NCI-H1105 treated with DMSO at 0.1 percent for 48 hours (cell line): ENCODE measurements at regions not wholly inside any gene's neighbourhood (a gene's known extent, or its start where the extent isn't known, plus 50 kb on each side); places are given as distances from the start of the nearest gene placed in this dataset.

Source experiments
- DNase-seq: peaks from one replicate; lab custom pipeline; 2025; lab: John Stamatoyannopoulos, UW

DNA sequence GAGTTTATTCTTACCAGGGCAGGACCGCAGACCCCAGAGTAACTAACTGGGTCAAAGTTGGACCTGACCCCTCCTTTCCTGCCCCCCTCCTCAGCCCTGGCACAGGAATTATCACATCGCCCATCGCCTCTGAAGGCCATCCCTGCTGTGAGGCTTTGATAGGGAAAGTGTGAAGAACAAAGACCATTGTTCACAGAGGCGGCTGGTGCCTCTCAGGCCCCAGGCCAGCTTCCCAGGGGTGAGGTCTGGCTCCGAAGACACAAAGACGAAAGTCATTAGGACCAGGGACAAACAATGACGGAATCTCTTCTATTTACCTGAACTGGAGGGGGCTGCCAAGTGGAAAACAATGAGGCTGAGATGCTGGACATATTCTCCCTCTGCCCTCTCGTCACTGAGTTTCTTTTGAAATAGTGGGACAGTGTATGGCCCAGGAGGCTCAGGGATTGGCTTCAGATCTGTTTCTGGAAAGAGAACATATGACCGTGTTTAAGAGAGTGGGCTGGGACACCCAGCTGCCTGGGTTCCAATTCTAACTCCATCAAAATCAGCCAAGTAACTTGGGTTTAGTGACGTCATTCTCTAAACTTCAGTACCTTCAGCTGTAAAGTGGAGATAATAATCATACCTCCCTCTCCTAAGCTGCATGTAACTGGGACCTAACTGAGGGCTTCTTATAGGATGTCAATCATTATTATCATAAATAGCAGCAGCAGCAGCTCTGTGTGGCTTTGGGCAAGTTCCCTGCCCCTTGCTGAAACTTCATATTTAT lies 769.4 kb downstream of the MED13L start:
- DNase-seq = no peak

DNA sequence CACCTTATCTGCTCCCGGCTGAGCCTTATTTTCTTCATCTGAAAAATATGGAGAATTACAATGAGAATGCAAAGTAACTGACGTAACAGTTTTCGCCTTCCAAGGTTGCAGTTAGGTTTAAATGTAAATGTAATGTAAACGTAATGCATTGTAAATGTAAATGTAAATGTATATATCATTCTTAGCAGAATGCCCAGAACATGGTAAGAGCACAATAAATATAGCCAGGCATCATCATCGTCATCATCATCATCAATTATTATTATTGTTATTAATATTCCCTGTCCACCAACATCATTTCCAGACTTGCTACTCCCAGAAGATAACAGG lies 770.0 kb downstream of the MED13L start:
- no peak for DNase-seq

DNA sequence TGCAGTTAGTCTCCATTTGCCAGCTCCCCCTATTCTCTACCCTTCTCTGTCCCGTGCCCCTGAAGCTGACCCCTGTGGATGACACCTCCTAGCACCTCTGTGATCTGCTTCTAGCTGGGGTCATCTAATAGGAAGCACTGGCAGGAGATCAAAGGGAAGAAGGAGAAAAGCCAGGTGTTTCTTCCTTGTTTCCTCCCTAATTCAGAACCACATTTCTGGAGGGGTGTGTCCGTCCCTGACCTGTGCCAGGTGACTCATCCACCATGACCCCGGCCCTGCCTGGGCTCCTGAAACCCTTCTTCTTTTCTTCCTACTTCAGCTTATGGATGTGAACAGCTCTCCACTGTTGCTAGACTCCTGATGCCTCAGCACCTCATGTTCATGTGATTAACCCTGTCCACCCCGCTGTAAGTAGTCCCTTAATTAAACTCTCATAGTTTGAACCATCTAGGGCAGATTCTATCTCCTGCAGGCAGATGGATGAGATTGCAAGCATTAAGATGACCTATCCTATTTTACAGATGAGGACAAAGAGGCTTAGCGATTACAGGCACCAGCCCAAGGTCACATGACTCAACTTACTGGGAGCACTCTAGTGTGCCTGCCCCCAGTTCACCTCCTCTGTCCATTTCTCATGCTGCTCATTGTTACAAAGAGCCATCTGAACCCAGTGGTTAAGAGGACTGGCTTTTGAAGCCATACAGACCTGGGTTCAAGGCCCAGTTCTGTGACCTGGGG lies 770.5 kb downstream of the MED13L start:
- no peak for DNase-seq

DNA sequence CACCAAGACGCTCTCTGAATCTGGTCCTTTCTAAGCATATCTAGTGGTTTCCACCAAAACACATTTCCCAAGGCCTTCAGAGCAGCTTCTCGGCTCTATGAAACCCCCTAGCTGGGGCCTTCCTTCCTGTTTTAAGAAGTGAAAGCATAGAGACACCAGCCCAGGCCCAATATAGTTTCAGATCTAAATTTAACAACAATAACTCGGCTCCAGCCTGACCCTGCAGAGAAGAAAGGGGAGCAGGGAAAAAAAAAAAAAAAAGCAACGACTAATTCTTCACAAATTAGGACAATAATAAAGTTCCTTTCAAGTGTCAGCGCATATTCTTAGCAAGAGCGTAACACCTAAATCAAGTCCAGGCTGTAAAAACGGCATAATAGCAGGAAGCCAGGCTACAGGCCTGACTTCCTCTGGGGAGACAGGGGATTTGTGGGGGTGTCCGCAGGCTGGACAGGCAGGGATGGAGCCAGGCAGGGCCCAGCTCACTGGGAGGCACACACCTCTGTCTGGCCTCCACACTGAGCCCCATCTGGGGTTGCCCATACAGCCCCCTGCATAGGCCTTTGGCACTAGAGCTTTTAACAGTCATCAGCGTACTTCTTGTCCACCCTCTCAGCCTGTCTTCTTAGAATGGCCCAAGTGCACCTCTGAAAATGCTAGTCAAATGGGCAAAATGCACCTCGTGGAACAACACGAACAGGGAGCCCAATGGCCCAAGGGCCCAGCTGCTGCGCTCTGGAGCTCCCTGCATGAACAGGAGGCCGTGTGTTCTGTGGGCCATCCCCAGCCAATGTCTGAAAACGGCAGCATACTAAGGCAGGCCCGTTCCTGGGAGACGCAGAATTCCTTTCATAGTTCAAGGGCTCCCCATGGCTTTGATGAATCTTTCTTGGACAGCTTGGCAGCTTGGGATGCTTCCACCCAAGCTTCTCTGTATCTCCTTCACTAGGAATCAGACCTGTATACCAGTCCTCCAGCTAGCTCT lies 772.9 kb downstream of the MED13L start:
- DNase-seq = no peak

DNA sequence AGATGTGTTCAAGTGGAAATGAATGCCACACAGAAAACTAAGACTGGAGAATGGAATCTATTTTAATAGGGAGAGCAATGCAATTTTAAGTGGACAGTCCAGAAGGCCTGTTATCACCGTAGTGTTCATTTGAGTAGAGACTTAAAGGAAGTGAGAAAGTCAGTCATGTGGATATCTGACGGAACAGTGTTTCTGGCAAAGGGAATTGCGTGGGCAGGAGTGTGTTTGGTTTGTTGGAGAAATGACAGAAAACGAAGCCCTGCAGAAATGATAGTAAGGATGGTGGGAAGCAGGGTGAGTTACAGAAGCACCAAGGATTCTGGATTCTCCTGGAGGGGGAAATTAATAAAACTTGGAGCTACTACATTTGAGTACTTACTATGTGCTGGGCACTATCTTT lies 776.6 kb downstream of the MED13L start:
- DNase-seq = no peak

DNA sequence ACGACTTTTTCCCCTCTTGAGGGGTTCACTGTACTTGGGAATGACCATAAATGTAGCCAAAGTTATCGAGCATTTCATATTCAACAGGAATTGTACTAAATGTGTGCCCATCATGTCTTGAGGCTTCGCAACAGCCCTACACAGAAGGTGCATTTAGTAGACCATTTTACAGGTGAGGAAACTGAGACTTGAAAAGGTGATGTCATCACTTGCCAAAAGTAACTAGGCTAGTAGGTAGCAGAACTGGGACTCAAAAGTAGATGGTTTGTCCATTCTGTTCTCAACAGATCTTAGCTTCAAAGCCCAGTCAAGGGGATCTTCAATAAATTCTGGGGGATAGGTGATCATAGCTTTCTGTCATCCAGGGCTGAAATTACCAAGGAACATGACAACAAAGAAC lies 782.2 kb downstream of the MED13L start:
- no peak for DNase-seq

DNA sequence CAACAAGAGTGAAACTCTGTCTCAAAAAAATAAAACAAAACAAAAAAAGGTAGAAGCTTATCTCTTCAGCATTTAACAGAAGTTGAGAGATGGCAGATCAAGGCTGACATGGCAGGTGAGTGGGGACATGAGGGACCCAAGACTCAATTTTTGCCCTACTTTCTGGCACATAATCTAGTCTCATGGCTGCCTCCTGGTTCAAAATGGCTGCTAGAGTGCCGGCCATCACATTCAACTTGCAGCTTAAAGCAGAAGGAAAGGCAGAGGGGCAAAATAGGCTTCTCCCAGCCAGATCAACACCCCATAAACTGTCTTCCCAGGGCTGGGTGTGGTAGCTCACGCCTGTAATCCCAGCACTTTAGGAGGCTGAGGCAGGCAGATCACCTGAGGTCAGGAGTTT lies 784.9 kb downstream of the MED13L start:
- DNase-seq = no peak

DNA sequence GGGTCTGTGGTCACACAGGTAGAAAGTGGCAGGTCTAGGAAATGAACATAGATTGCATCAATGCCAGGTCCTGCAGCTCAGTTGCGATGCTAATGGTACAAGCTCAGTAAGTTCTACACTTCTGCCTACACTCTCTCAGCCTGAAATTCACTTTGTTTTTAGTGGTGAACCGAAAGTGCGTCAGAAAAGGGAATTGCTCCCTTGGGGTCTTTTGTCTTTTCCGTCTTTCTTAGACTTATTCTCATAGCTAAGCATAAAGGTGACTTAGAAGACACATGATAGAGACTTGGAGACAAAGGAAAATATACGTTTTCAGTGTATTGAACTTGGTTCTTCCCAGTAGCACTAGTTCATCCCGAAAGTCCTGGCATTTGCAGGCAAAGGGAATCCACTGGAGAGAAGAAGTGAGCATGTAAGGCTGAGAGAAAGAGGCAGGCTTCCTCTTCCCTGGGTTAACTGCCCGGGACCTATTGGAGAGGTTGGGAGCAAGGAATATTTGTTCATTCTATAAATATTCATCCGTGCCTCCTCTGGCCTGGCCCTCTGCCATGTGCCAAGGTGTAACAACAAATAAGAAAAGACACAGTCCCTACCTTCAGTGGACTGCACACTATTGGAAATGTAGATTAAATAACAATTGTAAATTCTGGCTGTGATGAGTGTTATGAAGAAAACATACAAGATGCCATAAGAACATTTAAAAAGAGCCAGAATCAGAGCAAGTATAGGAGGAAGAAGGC lies 785.8 kb downstream of the MED13L start:
- no peak for DNase-seq

DNA sequence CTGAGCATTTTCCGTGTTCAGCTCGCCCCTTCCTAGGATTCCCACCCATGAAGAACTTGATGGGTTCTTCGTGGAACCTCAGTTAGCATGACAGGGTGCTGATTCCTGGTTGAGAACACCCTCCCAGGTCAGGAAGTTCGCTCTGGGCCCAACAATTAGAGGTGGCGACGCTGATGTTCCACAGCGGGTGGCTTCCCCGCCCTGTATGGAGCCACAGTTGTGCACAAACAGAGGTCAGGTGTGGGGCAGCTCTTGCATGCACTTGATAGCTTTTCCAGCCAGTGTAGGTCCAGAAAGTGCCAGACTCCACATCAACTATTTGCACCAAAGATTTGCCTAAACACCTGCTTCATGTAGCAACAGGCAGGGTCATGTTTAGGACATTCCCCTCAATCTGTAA lies 788.2 kb downstream of the MED13L start:
- DNase-seq = no peak

DNA sequence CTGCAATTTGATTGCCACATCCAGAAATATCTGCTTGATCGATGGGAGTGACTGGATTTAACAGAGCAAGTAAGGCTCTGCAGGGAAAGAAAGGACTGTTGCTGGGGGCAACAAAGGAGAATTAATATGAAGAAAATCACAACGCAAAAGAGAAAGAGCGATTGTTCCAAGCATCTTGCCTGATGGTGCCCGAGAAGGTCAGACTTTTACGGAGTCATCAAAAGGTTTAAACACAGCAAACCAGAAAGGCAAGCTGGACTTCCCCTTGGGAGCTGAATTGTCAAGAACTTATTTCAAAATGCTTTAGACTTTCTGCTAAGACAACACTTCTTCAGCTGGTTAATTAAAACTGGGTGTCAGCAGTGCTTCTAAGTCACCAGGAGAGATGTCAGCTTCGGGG lies 791.5 kb downstream of the MED13L start:
- no peak for DNase-seq

DNA sequence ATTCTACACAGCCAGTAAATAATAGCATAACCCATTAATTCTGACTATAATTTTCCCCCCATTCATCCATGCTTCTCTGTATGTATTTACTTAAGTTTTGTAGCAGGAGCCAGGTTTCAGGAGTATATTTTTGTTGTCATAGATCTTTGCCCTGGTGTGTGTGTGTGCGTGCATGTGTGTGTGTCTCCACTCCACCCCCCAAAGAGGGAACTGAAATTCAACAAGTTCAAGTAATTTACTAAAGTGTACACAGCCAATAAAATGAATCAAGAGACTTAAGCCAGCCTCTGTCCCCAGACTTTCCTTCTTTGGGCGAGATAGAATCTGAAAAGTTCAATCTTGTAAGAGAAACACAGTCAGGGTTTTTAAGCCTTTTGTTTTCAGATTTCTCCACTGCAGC lies 792.0 kb downstream of the MED13L start:
- no peak for DNase-seq

DNA sequence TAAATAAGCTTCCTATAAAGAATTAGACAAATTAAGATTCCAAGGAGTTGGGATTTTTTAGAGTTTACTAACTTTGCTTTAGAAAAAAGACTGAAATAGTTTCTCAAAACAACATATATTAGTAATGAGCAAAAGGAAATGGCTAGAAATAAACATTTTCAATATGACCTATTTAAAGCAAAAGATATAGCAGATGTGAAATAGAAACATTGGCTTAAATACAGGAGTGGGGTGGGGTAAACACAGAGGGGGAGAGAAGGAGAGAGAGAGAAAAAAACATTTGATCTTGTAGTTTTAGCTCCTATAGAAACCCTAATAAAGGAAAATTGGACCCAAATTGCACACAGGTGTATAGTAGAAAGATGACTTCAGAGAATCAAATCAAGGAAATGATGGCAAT lies 794.5 kb downstream of the MED13L start:
- DNase-seq = no peak

DNA sequence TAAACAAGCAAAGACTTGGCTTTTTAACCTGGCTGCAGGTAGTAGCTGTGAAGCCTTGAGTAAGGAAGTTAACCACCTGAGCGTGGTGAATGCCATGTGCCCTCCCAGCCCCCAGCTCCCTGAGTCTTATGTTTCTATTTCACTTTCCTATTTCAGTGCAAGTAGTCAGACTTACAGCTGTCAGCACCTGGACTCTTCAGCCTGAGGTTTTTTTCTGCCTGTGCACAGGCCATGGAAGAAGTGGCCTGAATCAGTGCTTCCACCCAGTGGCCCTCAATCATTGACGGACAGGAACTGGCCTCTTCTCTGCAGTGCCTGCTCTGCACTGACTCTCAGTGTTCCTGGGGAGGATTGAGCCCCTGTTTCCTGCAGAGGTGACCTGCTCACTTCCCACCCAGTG lies 796.4 kb downstream of the MED13L start:
- DNase-seq = no peak

DNA sequence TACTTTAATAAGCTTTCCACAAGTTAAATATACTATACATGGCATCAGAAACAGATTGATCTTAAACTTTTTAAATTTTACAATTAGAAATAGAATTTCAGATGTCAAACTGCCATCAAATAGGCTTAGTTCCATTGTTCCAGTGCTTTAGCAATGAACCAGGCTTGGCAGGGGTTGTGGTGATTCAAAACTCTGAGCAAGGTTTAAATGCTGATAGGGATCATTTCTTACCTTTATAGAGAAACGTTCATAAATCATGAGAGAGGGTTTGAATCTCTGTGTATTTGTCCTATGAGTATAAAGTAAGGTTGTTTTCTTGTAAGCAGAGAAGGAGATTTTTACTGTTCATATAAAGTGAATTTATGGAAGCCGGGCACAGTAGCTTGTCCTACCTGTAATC lies 794.5 kb upstream of the TBX3 start:
- no peak for DNase-seq

DNA sequence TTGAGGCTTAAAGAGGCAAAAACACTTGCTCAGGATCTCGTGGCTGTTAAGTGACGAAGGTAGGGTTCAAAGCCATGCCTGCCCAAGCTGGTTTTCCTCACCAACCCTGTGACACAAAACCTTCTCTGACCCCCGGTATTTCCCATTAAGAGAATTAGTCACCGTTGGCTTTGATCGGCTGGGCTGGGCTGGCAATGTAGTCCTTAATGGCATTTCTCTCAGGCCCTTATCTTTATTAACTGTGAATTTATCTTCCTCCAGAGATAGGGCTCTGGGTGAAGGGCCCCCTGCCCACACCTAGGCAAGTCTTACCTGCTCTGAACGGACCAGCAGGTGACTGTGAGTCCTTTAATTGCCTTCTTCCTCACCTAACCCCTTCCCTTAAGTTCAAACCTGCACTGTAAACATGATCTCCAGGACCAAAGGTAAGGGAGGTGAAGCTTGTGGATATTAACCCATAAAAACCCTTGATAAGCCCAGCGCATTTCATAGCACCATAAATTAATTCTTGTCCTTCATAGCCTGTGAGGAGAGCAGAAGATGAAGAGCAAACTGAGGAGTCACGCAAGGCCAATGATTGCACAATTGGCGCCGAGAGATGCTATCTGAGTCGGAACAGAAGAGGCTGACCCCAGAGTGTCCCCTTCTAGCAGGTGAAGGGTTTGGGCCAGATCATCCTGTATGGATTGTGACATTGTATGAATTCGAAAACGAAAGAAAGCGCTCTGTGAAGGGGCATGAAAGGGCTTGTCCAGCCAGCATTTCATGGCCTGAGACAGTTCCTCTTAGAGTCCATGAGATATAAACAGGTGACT lies 790.8 kb upstream of the TBX3 start:
- no peak for DNase-seq

DNA sequence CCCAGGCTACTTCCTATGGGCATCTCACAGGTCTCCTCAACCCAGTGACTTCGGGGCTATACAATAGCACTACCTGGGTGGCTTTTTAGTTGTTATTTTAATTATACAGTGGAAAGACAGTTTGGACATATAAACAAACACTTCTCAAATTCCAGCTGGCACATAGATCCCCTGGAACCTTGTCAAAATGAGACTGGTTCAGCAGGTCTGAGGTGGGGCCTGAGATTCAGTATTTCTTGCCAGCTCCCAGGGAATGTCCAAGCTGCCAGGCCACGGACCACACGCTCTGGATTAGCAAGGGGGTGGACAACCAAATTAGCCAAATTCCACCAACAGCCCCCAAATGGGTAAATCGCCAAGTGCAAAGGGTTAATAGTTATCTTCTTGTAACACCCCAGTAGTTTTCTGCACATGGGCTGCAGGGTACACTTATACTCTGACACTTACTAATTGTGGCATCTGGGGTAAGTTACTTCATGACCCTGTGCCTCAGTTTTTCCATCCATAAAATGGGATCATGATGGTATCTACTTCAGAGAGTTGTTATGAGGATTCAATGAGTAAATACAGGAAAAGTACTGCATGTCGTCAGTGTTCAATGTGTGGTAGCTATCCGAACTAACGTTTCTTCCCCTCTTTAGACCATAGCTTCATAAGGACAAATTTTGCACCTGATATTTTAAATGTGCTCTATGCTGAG lies 789.4 kb upstream of the TBX3 start:
- peak; percentile 14 for DNase-seq

DNA sequence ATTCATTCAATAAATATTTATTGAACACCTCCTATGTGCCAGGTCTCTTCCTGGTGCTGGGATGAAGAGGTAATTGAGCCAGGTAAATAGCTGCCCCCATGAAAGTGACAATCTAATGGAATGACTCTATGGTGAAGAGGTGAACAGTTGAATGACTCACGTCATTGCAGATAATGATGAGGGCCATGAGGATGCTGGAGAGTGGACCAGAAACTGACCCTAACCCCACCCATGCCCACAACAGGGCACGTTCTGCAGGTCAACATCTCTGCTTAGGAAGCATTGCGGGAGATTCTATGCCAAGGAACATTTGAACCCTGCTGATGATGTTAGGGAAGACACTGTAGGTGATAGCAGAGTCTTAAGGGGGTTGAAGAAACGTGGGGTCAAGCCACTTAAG lies 788.9 kb upstream of the TBX3 start:
- DNase-seq = no peak

DNA sequence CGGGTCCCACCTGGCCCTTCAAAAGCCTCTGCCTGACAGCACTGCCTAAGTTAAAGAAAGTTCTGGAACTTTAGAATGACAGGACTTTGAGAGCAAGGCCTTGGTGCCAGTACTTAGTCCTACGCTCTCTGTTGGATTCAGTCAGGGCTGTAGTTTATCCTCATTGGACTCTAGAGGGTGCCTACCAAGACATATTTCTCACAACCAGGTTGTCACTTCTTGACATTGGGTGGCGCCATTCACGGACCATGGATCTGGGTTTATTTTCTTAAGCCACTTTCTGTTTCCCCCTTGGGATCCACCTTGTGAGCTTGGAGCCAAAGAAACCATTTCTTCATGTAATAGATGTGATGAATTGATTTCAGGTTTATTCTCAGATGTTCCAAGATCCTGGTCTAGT lies 787.0 kb upstream of the TBX3 start:
- DNase-seq = no peak

DNA sequence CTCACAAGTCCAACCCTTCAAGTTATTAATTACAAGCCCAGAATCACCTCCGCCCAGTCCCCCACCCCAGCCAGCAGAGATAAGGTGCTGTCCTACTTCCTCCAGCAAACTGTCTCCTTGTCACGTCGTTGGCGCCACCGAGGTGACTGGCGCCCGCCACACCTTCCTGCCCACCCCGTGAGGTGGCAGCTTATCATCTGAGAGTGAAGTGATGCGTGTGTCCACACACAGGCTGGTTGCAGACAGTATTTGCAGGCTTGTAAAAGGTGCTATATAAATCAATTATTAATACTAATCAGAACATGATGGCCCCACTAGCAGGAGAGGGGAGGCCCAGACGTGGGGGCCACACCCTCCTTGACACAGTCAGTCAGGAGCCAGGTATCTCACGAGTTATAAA lies 786.6 kb upstream of the TBX3 start:
- no peak for DNase-seq

DNA sequence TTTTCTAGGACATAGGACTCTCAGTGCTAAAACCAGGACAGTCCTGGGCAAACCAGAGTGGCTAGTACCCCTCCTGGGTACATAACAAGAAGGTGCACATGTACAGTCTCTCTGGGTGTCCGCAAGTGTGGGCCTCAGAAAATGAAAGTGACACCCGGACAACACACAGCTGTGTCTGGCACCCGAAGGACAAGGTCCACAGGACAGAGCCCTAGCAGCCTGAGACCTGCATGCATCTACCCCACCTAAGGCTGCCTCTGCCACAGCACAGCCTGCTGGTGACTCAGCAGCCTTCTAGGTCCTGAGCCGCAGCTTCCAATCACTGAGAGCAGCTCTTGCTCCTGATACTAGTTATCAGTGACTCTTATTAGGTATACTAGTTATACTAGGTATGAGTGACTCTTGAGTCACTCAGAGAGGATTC lies 784.1 kb upstream of the TBX3 start:
- no peak for DNase-seq

DNA sequence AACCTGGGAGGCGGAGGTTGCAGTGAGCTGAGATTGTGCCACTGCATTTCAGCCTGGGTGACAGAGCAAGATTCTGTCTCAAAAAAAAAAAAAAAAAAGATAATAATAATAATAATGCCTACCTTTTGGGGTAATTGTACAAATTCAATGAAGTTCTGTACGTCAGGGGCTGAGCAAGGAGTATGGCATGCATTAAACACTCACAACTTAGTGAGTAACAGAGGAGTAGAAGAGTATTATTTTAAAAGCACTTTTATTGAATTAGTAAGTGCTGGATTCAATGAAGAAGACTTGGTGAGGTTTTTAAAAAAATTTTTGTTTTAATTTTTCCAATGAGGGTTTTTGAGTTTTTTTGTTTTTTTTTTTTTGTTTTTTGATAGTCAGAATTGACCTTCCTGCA lies 783.6 kb upstream of the TBX3 start:
- DNase-seq = no peak
